GM18511 (cell line): ENCODE measurements at regions not wholly inside any gene's neighbourhood (a gene's known extent, or its start where the extent isn't known, plus 50 kb on each side); places are given as distances from the start of the nearest gene placed in this dataset.

Source experiments
- ATAC-seq: cut with Tn5 transposase; IDR thresholded peaks from one replicate; pipeline ENCODE4 v1.9.1; 2021; ENCODE audit warnings: mild to moderate bottlenecking, moderate library complexity; ENCODE audit not compliant: unreplicated experiment

- ATAC-seq = no peak
Observed at GRCh38 chr17:77704048-77704815, 254.3 kb upstream of the TNRC6C start.

DNA sequence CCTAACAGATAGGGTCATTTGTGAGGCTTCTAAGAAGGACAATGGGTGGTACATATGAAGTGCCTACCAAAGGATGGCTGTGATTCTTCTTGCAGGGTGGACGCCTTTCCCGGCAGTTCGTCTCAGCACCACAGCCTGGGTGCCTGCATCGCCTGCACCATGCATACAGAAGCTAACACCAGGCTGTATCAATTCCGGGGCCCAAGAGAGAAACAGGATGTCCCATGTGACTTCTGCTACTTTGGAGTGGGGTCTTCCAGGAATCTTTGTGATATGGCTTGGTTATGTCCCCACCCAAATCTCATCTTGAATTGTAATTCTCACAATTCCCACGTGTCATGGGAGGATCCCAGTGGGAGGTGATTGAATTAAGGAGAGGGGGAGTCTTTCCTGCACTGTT is 251.6 kb upstream of the TNRC6C start:
- ATAC-seq = no peak

- ATAC-seq = no peak
Observed at GRCh38 chr17:77707546-77707945, 251.0 kb upstream of the TNRC6C start.

DNA sequence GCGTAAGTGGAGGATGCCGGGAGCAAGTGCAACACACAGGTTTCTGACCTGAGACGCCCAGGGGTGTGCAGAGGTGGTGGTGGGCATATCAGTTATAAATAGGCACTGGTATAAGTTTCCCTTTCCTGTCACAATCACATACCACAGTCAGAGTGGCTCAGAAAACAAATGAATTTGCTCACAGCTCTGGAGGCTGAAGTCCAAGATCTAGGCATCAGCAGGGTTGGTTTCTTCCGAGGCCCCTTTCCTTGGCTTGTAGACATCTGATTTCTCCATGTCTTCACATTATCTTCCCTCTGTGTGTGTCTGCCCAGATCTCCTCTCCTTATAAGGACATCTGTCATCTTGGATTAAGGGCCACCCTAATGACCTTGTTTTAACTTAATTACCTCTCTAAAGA is 250.5 kb upstream of the TNRC6C start:
- no peak for ATAC-seq

DNA sequence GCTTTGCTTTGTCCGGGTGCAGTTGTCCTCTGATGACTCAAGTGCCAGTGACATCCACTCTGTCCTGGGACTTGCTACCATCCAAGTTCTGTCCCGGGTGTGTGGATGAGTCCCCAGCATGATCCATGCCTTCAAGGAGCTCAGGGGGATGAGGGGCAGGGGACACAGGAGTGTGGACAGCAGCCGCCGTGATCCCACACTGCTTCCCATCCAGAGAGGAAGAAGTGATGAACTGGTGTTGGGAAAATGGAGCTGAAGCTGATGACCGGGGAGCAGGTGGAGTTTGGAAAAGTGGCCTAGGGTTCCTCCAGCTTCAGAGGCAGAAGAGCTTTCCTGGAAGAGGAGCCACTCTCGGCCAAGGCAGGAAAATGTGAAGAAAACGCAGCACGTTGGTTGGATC is 249.6 kb upstream of the TNRC6C start:
- ATAC-seq = no peak

- ATAC-seq = no peak
Observed at GRCh38 chr17:77709594-77709993, 248.9 kb upstream of the TNRC6C start.

DNA sequence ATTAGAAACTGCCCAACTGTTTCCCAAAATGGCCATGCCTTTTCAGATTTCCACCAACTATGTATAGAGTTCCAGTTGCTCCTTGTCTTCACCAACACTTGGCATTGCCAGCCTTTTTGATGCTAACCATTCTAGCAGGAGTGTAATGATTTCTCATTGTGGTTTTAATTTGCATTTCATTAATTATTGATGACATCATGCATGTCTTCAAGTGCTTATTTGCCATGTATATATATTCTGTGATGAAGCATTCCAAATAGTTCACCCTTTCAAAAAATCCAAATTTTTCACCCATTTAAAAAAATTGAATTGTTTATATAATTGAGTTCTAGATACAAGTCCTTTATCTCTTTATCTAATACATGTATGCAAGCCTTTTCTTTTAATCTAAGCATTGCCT is 245.9 kb upstream of the TNRC6C start:
- ATAC-seq = no peak

DNA sequence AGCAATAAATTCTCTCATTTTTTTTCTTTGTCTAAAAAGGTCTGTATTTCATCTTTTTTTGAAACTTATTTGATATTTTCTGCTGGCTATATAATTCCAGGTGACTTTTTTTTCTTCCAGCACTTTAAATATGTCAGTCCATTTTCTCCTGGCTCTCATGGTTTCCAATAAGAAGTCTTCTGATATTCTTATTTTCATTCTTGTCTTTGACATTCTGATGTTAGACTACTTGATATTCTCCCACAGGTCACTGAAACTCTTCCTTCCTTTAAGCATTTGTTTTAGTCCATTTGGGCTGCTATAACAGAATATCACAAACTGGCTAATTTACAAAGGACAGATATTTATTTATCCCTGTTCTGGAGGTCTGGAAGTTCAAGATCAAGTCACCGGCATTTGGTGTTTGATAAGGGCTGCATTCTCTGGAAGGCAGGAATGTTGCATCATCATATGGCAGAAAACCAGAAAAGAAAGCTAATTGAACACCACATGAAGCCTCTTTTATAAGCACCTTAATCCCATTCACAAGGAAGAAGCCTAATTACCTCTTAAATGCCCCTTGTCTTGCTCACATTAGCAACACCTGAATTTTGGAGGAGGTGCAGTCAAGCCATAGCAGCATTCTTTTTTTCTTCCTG is 242.1 kb upstream of the TNRC6C start:
- ATAC-seq = no peak

DNA sequence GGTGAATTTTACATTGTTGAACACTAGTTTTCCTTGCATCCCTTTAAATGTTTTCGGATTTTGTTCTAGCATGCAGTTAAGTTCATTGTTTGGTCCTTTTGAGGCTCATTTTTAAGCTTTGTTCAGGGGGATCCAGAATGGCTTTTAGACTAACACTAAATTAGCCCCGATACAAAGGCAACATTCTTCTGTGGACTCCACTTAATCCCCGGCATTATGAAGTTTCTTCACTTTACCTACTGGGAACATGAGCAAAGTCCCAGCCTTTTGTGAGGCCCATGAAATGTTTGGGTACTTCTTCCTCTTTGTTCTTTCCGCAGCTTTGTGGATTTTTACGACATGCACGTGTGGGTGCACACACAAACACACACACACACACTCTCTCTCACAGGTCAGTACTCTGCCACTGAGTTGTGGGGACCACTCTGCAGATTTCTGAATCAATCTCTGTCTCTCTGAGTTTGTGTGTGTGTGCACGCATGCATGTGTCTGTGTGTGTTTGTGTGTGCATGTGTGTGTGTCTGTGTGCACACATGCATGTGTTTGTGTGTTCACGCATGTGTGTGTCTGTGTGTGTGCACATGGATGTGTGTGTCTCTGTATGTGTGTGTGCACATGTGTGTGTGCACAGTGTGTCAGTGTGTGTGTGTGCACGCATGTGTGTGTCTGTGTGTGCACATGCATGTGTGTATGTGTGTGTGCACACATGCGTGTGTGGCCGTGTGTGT is 240.4 kb upstream of the TNRC6C start:
- ATAC-seq = no peak

- no peak for ATAC-seq
Observed at GRCh38 chr17:77718669-77718961, 239.9 kb upstream of the TNRC6C start.

DNA sequence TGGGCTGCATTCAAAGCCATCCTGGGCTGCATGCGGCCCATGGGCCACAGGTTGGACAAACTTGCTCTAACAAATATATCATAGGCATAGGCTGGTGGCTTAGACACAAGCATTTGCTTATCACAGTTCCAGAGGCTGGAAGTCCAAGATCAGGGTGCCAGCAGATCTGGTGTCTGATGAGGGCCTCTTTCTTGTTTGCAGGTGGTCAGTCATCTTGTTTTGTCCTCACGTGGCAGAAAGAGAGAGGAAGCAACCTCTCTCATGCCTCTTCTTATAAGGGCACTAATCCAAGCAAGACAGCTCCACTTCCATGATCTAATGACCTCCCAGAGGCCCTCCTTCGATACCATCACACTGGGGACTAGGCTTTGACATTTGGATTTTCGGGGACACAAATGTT is 238.7 kb upstream of the TNRC6C start:
- ATAC-seq = no peak

DNA sequence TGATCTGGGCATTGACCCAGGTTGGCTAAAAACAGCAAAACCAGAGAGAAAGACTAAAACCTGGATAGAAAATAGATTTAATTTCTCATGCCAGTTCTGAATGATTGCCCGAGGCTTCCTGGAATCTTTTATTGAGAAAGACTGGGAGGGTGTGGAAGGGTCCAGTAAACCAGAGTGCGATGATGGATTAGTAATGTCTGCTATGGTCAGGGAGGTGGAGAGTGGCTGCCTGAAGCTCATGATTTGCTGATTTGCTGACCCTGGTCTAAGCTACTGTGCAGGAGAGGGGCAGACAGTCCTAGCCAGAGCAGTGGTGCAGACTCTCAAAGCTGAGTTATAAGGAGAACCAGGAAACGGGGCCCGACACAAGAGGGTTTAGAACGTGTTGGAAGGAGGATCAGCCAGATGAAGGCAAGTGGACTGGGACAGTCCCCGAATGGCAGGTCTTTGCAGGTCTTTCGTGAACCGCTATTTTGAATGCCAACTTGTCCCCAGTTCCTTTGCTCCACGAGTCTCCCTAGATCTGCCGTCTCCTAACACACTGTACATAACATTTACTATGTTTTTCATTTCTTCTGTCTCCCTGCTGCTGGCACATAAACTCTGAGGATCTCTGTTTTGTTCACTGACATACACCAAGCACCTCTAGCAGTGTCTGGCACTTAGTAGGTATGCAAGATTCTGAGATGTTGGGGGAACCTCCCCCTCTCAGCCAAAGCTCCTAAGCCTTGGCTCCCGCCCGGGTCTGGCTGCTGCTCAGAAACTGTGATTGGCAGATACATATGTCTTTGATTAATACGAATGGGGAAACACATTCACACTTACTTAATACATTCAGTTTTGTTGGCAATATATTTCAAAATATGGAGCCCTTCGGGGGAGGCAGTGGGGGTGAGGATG is 237.3 kb upstream of the TNRC6C start:
- ATAC-seq = no peak

DNA sequence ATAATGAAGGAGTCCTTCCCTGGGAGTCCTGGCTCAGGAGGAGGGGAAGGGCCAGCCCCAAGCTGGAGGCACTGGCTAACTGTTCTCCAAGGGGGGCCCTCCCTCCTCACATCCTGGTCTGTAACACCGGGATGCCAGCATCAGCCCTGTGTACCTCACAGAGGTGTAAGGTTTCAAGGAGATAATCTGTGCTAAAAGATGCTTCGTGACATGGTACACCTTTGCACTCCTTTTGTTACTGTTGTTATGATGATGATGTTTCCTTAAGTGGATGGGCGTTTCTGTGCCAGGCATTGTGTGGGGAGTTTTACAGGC is 236.7 kb upstream of the TNRC6C start:
- no peak for ATAC-seq

- ATAC-seq = no peak
Observed at GRCh38 chr17:77722366-77722765, 236.1 kb upstream of the TNRC6C start.

- no peak for ATAC-seq
Observed at GRCh38 chr17:77723071-77723908, 235.2 kb upstream of the TNRC6C start.

- ATAC-seq = peak; percentile 46
Observed at GRCh38 chr17:77723909-77724875, 234.3 kb upstream of the TNRC6C start.

DNA sequence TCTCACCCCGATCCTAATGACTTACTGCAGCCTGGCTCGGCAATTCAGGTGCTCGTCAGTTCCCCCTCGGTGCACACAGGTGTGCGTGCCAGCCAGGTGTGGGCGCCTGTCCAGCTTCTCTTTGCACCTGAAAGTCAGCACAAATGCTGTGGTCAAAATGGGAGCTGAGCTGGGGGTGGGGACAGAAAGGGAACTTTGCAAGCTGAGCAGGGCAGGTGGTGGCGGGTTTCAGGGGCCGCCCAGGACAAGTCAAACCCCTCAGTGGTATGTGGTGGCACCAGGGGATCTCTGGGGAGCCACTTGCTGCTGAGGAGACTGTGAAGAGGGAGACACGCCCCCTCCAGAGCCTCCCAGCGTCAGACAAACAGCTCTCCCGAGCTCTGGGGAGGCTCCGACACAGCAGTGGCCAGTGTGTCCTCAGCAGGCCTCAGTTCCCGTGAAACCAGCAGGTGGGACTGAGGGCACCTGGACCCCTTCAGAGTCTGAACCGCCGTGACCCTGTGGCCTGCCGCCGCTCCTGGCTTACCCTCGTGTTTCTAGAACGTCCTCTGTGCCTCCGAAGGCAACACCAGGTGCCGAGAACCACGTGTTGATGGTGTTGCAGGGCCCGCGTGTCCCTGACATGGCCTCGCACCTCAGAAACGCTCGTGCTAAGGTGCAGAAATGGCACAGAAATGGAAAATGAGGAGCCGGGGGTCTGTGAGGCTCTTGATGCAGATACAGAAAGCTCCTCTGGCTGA is 233.5 kb upstream of the TNRC6C start:
- peak; percentile 77 for ATAC-seq

- ATAC-seq = no peak
Observed at GRCh38 chr17:77725846-77726245, 232.7 kb upstream of the TNRC6C start.

DNA sequence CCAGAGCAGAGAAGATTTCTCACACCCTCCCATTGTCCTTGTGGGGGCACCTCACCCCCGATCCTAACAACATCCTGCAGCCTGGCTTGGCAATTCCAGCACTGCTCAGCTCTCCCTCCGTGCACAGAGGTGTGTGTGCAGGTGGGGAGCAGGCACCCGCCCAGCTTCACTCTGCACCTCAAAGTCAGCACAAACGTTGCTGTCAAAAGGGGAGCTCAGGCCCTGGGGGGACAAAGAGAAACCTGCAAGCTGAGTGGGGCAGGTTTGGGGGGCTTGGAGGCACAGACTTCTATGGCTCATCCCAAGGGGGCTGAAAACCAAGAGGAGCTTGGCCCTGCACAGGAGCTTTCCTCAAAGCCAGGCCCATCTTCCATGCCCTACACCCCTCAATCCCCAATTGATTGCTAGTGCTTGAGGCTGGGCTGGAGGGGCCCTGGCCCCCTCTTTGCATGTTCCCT is 231.9 kb upstream of the TNRC6C start:
- ATAC-seq = no peak
